HG03521 (cell line): ENCODE measurements at regions not wholly inside any gene's neighbourhood (a gene's known extent, or its start where the extent isn't known, plus 50 kb on each side); places are given as distances from the start of the nearest gene placed in this dataset.
"Not testable (repeated sequence)": the region's sequence is repeated elsewhere in the genome, so short reads cannot be mapped to it uniquely, and the experiment has no call there.

ENCODE experiments used
- ATAC-seq: cut with Tn5 transposase; IDR thresholded peaks from one replicate; pipeline ENCODE4 v1.9.1; 2021; ENCODE audit warnings: mild to moderate bottlenecking, moderate library complexity; ENCODE audit not compliant: unreplicated experiment

DNA sequence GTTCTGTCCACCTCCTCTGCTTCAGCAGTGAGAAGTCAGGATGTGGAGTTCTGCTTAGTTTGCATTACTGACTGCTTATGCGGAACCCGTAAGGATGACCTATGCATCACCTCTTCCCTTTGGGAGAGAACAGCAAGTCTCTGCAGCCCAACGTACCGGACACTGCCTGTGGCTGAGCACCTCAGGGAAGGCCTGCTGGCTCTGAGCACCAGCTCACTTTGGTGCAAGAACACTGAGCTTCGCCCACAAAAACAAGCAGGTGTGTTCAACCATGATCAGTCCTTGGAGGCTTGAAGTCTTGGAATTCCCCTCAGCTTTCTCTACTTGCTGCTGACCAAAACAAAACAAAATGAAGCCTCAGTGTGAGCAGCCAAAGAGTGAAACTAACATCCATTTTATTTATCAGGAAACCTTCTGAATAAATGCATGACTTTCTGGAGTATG lies 52.7 kb upstream of the NCK2 start:
- ATAC-seq: no peak

DNA sequence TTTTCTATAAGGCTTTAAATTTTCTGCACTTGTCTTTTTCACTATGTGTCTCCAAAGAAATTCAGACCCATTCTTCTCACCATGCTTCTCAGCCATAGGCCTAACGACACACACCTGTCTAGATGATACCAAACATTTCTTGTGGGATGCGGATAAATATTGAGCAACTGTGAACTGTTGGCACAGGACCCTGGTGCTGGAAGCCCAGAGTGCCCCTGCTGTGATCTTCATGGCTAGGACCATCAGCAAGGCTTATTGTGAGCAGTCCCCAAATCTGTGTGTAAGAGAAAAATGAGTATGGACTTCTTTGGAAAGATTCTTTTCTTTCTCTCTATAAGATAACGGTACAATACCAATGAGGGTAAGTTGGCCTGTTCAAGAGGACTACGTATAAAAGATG lies 54.1 kb upstream of the NCK2 start:
- no peak for ATAC-seq

DNA sequence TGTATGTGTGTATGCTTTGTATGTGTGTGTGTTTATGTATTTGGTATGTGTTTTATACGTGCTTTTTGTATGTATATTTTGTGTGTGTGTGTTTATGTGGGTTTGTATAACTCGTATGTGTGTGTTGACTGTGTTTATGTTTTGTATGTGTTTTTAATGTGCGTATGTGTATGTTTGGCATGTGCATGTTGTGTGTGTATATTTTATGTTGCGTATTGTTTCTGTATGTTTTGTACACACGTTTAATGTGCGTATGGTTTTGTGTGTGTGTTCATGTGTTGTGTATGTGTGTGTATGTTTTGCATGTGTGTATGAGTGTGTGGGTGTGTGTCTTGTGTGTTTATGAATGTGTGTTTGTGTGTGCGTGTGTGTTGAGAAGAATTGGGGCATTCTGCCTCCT lies 55.2 kb upstream of the NCK2 start:
- no peak for ATAC-seq

DNA sequence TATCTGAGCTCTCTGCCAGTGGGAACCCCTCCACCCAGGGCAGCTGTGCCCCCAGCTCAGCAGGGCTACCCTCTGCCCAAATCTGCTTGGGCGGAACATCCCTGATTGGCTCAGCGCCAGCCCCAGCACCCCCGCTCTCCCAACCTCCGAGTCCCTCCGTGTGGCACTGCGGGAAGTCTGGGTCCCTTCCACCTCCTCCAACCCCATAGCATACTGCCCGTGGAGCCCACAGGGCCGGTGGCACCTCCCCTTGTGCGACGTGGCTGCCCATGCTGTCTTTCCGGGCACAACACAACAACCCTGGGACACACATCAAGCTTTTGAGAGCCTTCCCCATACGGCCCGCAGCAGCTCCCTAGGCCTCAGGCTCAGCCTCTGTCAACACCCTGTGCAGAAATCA lies 55.8 kb upstream of the NCK2 start:
- no peak for ATAC-seq

DNA sequence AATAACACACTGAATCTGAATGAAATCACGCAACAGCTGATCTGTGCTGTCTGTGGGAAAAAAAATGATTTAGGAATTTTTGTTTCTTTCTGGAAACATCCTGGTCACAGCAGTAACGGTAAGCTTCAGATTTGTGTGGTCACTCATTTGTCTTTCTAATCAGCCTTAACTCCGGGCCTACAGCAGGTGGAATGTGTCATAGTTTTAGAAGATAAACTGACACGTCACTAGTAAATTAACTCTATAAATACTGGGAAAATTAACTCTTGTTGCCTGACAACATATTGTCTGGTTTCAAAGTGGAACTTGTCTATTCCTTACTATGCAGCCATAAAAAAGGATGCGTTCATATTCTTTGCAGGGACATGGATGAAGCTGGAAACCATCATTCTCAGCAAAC lies 58.1 kb upstream of the NCK2 start:
- ATAC-seq: no peak

DNA sequence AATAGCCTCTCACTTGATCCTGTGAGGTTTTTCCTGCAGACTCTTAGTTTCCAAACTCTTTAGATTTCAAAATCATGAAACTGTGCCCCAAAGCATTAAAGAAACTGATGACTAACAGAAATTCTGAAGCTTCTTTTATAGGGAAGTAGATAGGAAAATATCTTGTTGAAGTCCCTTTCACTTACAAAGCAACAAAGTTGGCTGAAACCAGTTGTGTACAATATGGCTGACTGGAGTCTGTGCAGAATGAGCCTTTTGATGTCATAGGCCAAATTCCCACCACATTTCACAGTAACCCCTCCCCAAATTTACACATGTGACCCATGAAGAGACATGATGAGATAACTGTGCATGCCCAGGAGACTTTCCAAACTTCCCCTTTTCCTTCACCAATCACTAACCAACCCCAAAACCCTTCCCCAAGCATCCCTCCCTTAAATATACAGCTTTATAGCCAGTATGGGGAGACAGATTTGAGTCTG lies 61.7 kb upstream of the NCK2 start:
- no peak for ATAC-seq

DNA sequence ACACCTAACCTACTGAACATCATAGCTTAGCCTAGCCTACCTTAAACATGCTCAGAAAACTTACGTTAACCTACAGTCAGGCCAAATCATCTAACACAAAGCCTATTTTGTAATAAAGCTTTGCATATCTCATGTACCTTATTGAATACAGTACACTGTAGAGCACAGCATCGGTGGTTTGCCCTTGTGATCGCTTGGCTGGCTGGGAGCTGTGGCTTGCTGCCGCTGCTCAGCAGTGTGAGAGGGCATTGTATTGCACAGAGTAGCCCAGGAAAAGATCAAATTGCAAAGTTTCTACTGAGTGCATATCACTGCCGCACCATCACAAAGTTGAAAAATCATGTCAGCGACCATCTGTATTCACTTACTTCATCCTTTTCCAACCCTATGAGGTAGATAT lies 62.3 kb upstream of the NCK2 start:
- ATAC-seq: no peak

DNA sequence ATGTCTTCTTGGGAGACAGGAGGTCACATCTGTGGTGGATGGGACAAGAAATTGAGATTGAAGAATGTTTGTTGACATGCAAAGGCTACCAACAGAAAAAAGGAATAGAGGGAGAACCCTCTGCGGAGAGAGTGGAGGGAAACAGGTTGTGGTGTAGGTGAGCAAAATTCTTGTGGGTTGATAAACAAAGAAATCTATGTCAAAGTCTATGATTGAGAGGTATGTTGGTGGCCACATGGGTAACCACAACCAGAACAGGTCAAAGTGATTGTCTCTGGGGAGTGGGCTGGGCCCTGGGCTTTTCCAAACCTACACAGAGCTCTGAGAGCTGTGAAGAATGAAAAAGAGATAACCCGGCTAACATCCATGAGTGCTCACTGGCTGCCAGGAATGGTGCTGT lies 62.8 kb upstream of the NCK2 start:
- ATAC-seq: no peak

DNA sequence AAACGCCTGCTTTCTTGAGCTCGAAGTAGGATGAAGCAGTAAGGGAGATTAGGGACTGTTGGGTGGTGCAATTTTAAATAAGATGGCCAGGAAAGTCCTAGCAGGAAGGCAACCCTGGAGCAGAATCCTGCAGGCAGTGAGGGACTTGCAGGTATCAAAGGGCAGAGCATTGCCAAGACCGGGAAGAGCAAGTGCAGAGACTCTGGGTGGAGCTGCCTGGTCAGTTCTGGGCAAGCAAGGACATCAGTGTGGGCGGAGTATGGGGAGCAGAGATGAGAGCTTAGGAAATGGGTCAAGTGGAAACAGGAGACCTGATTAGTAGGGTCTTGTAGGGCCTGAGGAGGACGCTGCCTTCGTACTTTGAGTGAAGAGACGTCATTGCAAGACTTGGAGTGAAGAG lies 64.4 kb upstream of the NCK2 start:
- ATAC-seq: no peak

DNA sequence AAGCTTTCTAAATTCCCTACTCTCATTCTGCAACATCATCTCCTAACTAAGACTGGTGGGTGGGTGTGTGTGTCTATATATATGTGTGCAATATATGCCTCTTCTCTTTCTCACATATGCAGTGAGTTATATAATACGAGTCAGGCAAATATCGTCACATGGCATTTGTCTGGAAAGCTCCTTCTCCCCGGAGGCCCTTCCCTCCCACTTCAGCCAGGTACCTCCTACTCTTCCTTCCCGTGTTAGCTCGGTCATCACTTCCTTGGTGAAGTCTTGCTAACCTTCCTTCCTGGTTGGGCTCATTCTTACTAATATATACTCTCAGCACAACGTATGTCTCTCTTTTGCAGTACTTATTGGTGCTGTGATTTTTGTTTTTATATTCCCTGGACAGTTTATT lies 66.4 kb upstream of the NCK2 start:
- no peak for ATAC-seq

DNA sequence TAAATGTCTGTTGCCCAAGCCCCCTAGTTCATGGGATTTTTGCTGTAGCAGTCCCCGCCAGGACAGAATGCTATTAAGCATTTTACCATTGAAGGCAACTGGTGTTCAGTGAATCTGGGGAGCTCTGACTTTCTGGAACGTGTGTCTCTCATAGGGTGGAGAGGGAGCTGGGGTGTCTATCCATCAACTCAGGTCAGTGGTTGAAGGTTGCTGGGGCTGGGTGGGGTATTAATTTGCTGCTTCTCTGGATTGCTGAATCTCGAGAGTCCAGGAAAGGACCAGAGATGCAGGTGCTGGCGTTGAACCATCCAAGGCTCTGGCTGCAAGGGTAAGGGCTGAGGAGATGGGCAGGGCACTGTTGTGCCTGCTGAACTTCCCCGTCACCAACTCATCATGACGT lies 66.8 kb upstream of the NCK2 start:
- ATAC-seq: no peak

DNA sequence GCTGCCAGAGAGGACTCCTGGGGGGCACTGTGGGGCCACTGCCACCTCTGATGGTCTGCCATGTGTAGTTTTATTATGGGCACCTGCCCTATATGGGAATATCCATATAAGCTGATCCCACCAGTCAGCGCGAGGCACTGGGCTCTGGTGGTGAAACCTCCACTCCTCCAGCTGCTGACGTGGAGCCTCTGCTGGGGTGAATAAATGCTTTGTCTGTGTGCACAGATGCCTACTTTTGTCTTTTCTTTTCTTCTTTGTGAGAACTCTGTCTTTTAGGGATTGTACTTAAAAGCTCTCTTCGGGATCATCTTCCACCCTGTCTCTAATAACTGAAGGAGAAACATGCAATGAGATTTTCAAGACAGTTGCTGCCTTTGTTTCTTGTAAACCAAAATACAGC lies 68.9 kb upstream of the NCK2 start:
- ATAC-seq: no peak

DNA sequence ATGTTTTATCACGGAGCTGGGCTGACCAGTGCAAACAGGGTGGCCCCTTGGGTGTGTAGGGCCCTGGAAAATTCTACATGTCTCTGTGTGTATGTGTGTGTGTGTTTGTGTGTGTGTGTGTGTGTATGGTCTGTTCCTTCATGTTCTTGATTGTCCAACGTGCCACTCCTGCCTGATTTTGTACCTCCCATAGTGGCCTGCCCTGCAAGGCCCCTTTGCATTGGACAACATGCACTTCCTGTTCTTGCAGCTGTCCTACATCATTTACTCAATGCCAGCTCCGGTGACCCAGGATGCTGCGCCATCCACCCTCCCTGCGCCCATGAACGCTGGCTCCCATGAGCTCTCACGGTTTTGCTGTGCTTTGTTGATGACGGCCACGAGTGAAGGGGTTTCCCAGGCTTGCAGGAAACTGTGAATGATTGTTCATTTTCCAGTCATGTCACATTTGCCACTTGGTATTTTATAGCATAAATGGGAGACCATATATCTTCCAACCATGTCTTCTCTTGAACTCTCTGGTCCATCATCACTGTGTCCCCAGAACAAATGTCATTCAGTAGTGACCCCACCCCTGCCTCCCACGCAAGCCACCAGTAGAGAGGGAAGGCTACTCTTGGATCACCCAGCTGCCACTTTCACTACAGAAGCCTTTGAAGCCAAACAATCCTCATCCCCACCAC lies 69.7 kb upstream of the NCK2 start:
- no peak for ATAC-seq

DNA sequence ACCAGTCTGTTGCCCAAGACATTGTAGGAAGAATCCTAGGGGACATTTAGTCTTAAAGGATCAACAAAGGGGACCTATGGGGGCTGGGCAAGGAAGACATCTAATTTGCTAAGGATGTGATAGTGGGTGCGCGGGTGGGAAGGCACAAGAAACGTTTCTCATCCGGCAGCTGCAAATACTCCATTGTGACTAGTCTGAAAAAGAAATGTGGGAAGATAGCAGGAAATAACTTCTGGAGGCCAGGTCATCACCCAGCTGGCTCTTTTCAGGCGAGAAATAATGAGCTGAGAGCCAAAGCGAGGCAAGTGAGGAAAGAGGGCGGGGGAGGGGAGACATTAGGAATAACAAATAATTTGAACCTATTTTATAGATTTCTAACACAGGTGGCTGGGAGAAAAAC lies 70.3 kb upstream of the NCK2 start:
- ATAC-seq: no peak

DNA sequence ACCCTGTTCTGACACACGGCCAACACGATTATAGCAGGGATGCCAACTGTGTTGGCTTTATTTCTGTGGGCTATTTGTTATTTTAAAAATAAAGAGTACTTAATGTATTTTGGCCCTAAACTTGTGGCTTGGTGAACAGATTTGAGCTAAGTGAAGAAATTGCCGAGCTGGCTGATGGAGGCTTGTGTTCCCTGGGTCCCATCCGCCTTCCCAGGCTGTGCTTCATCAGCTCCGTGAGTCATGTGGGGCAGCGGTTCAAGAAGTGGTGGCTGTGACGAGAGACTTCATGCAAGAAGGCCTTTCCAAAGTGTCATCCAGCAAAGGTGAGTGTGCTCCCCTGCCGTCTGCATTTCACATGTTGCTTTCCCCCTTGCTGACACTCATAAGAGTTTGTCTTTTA lies 73.6 kb upstream of the NCK2 start:
- ATAC-seq: no peak

DNA sequence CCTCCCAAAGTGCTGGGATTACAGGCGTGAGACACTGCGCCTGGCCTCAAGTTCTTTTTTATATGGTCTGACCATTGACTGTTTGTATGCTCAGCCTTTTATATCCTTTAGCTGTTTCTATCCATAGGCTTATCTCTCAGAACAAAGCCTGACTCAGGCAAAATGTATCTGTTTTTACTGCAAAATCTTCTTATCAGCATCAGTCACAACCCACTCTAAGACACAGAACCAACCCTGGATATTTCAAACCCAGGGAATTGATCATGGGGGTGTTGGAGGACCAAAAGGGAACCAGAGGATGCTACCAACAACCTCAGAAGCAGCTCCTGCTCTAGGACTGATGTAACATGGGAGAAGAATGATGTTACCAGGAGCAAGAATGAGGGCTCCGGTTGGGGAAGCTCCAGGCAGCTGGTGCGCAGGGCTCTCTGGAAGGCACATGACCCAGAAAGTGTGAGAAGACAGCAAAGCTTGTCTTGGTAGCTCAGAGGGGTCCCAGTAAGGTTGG lies 75.3 kb upstream of the NCK2 start:
- ATAC-seq: no peak

DNA sequence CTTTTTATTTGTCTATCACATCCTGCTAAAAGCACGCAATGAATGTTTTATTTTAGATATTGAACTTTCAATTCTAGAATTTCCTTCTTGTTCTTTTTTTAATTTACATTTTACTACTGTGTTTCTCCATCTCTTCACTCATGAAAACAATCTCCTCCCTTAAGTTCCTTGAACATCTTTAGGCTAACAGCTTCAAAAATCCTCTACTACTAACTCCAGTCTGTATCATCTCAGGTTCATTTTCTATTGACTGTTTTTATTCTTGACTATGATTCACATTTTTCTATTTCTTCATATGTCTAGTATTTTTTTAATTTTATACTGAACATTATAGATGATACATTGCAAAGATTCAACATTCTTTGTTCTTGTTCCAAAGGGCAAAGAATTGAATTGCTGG lies 79.2 kb upstream of the NCK2 start:
- ATAC-seq: no peak

DNA sequence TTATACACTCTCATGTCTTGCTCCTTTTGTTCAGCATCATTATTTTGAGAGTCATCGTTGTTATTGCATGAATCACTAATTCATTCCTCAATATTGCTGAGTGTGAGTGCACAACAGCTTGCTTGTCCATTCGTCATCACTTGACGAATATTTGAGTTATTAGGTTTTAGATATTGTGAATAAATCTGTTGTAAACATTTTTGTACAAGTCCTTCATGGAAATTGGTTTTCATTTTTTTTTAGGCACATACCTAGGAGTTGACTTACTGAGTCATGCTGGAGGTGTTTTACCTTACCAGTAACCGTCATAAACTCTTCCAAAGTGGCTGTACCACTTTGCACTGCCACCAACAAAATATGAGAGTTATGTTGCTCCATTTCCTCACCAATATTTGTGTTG lies 84.2 kb upstream of the NCK2 start:
- no peak for ATAC-seq

DNA sequence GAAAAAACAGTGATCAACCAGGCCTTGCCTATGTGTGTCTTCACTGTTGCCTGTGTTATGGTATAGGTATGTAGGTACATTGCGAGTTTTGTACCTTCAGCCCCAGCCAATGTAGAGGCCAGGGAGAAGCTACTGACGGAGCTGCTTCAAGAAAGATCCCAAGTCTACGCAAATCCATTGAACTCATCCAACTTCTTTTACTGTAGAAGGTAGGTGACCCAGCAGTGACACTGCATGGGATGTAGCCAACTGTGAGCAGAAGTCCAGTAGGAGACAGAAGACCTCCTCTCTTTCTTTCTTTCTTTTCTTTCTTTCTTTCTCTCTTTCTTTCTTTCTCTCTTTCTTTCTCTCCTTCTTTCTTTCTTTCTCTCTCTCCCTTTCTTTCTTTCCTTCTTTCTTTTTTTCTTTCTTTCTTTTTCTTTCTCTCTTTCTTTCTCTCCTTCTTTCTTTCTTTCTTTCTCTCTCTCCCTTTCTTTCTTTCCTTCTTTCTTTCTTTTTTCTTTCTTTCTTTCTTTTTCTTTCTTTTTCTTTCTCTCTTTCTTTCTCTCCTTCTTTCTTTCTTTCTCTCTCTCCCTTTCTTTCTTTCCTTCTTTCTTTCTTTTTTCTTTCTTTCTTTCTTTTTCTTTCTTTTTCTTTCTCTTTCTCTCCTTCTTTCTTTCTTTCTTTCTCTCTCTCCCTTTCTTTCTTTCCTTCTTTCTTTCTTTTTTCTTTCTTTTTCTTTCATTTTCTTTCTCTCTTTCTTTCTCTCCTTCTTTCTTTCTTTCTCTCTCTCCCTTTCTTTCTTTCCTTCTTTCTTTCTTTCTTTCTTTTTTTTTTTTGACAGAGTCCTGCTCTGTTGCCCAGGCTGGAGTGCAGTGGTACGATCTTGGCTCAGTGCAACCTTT lies 88.7 kb upstream of the NCK2 start:
- ATAC-seq: not testable (repeated sequence)

DNA sequence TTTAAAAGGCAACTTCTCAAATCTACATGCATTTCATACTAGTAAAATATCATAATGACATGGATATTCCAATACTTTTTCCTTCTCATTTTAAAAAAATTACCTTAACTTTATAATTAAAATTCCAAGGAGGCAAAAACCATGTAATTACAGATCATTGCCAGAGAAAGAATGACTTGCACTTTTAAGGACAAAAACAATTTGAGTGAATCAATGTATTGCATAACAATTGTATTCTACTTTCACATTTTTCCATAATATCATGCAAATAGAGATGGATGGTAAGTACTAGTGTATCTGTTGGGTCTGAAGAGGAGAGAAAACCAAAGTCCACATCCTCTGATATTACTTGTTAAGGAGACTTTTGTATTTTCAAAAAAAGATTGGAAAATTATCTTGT lies 89.5 kb upstream of the NCK2 start:
- no peak for ATAC-seq

DNA sequence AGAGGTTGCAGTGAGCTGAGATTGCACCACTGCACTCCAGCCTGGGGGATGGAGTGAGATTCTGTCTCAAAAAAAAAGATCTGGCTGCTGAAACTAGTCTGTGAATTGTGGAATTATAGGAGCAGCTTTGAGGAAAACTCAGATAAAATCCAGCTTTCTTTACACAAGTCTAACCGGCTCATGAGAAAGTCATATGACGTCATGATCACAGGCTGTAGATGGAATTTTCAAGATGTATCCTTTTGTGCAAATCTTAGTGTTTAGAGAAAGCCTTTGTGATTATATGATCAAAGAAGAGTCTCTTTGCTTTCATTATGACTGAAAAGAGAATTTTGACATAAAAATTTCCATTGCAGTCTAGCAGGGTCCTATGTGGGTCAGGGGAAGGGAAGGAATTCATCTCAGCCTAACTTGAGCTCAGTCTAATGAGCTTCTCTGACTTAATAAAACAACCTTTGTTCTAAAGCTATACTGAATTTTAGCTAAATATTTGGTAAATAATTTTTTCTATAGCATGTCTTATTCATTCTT lies 90.2 kb upstream of the NCK2 start:
- no peak for ATAC-seq

DNA sequence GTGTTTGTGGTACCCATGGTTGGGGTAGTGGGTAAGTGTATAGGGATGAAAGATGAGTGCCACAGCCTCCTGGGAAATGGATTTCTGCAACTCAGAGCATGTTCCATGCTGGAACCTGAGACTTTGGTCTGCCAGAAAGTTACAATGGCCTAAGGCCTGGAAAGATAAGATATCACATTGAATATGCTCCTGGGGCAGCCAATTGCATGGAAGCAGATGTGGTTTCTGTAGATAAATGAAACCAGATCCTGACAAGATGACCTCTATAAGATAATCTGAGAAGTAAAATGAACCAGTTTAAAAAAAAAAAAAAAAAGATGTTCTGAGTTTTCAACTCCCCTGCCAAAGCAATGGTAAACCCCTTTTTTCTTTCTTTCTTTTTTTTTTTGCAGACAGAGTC lies 91.4 kb upstream of the NCK2 start:
- no peak for ATAC-seq
